H9 (cell line): ENCODE measurements at regions not wholly inside any gene's neighbourhood (a gene's known extent, or its start where the extent isn't known, plus 50 kb on each side); places are given as distances from the start of the nearest gene placed in this dataset.

ENCODE experiments used
- DNase-seq: peaks from one replicate; pipeline ENCODE4 v3.0.0-alpha.2; 2017
- H2AFZ ChIP-seq: one replicate; pipeline ENCODE4 v1.6.1; 2013; ENCODE audit warnings: mild to moderate bottlenecking, low read length, control low read depth, moderate library complexity
- H2AK5ac ChIP-seq: 2 replicates; pipeline ENCODE4 v1.6.1; 2013; ENCODE audit warnings: low read length, control low read depth, mixed read lengths; ENCODE audit not compliant: insufficient read length
- H2BK120ac ChIP-seq: one replicate; pipeline ENCODE4 v1.6.1; 2013; ENCODE audit warnings: low read depth, mild to moderate bottlenecking, low read length, control low read depth, inconsistent platforms; ENCODE audit not compliant: poor library complexity, severe bottlenecking
- H2BK12ac ChIP-seq: 2 replicates; pipeline ENCODE4 v1.6.1; 2013; ENCODE audit warnings: low read length, control low read depth, mixed read lengths, low read depth; ENCODE audit not compliant: insufficient read length
- H2BK15ac ChIP-seq: 2 replicates; pipeline ENCODE4 v1.6.1; 2013; ENCODE audit warnings: low read depth, low read length, control low read depth
- H2BK20ac ChIP-seq: one replicate; pipeline ENCODE4 v1.6.1; 2013; ENCODE audit warnings: low read depth, mild to moderate bottlenecking, low read length, control low read depth, inconsistent platforms; ENCODE audit not compliant: poor library complexity, severe bottlenecking
- H2BK5ac ChIP-seq: 2 replicates; pipeline ENCODE4 v1.6.1; 2013; ENCODE audit warnings: low read length, control low read depth, mixed read lengths; ENCODE audit not compliant: insufficient read length
- H3K14ac ChIP-seq: 2 replicates; pipeline ENCODE4 v1.6.1; 2013; ENCODE audit warnings: low read length, control low read depth; ENCODE audit not compliant: insufficient read depth
- H3K18ac ChIP-seq: 2 replicates; pipeline ENCODE4 v1.6.1; 2013; ENCODE audit warnings: low read depth, mild to moderate bottlenecking, mixed read lengths, low read length, control low read depth; ENCODE audit not compliant: insufficient read length
- H3K23ac ChIP-seq: 2 replicates; pipeline ENCODE4 v1.6.1; 2013; ENCODE audit warnings: low read length, control low read depth, mixed read lengths, low read depth; ENCODE audit not compliant: insufficient read length
- H3K23me2 ChIP-seq: 2 replicates; pipeline ENCODE4 v1.6.1; 2013; ENCODE audit warnings: low read depth, mild to moderate bottlenecking, mixed read lengths, low read length, control low read depth; ENCODE audit not compliant: insufficient read length, poor library complexity, severe bottlenecking
- H3K27ac ChIP-seq: 2 replicates; pipeline ENCODE4 v1.5.1; 2013; ENCODE audit warnings: low read length, control low read depth, mixed read lengths, low read depth; ENCODE audit not compliant: insufficient read length
- H3K27me3 ChIP-seq: 2 replicates; pipeline ENCODE4 v1.6.1; 2013; ENCODE audit warnings: low read length, control low read depth, inconsistent platforms; ENCODE audit not compliant: insufficient read depth
- H3K4ac ChIP-seq: 2 replicates; pipeline ENCODE4 v1.6.1; 2013; ENCODE audit warnings: low read depth, mild to moderate bottlenecking, control low read depth, inconsistent platforms, low read length, moderate library complexity
- H3K4me1 ChIP-seq: 2 replicates; pipeline ENCODE4 v1.6.1; 2013; ENCODE audit warnings: low read length, control low read depth, inconsistent platforms; ENCODE audit not compliant: insufficient read depth
- H3K4me2 ChIP-seq: 2 replicates; pipeline ENCODE4 v1.6.1; 2013; ENCODE audit warnings: low read length, control low read depth, mixed read lengths; ENCODE audit not compliant: insufficient read length, insufficient read depth
- H3K56ac ChIP-seq: 2 replicates; pipeline ENCODE4 v1.6.1; 2013; ENCODE audit warnings: low read depth, mild to moderate bottlenecking, mixed read lengths, low read length, control low read depth; ENCODE audit not compliant: insufficient read length
- H3K79me1 ChIP-seq: 2 replicates; pipeline ENCODE4 v1.6.1; 2013; ENCODE audit warnings: low read depth, mild to moderate bottlenecking, moderate library complexity, low read length, control low read depth, inconsistent platforms; ENCODE audit not compliant: insufficient read depth, poor library complexity, severe bottlenecking
- H3K79me2 ChIP-seq: 2 replicates; pipeline ENCODE4 v1.6.1; 2013; ENCODE audit warnings: low read length, control low read depth, inconsistent platforms; ENCODE audit not compliant: insufficient read depth
- H3K9ac ChIP-seq: 2 replicates; pipeline ENCODE4 v1.6.1; 2013; ENCODE audit warnings: low read length, control low read depth, mixed read lengths; ENCODE audit not compliant: insufficient read length; ENCODE audit errors: extremely low read depth
- H3K9me3 ChIP-seq: one replicate; pipeline ENCODE4 v1.6.1; 2013; ENCODE audit warnings: low read depth, low read length, inconsistent platforms; ENCODE audit not compliant: control insufficient read depth
- H3T11ph ChIP-seq: one replicate; pipeline ENCODE4 v1.6.1; 2013; ENCODE audit warnings: mild to moderate bottlenecking, low read length, control low read depth, inconsistent platforms
- H4K20me1 ChIP-seq: one replicate; pipeline ENCODE4 v1.6.1; 2013; ENCODE audit not compliant: control insufficient read depth, insufficient read length, insufficient read depth
- H4K5ac ChIP-seq: 2 replicates; pipeline ENCODE4 v1.6.1; 2013; ENCODE audit warnings: low read depth, mild to moderate bottlenecking, mixed read lengths, low read length, control low read depth; ENCODE audit not compliant: insufficient read length
- H4K8ac ChIP-seq: replicated peaks from 2 replicates; pipeline ENCODE4 v1.6.1; 2013; ENCODE audit warnings: low read length, control low read depth, mixed read lengths, low read depth; ENCODE audit not compliant: insufficient read length
- H4K91ac ChIP-seq: 2 replicates; pipeline ENCODE4 v1.6.1; 2013; ENCODE audit warnings: low read depth, mild to moderate bottlenecking, moderate library complexity, mixed read lengths, low read length, control low read depth; ENCODE audit not compliant: insufficient read length
- H3K27ac Mint-ChIP-seq, 3 experiments: 2 replicates in 2 of 3; 3 replicates in 1 of 3; pipeline ENCODE4 v1.8.0; 2020 to 2021; ENCODE audit warnings: mixed read lengths in 3 of 3, mild to moderate bottlenecking in 1 of 3, moderate library complexity in 1 of 3
- H3K27me3 Mint-ChIP-seq: 2 replicates; pipeline ENCODE4 v1.8.0; 2021; ENCODE audit warnings: low read depth, mild to moderate bottlenecking, moderate library complexity, mixed read lengths
- H3K36me3 Mint-ChIP-seq, 3 experiments: 2 replicates in 2 of 3; 3 replicates in 1 of 3; pipeline ENCODE4 v1.8.0; 2020 to 2021; ENCODE audit warnings: low read depth in 3 of 3, mixed read lengths in 3 of 3; ENCODE audit not compliant: insufficient read depth in 1 of 3
- H3K4me1 Mint-ChIP-seq, 2 experiments: 2 replicates each; pipeline ENCODE4 v1.8.0; 2020; ENCODE audit warnings: mixed read lengths in 2 of 2
- H3K4me3 Mint-ChIP-seq, 2 experiments: 2 replicates in 1 of 2; 3 replicates in 1 of 2; pipeline ENCODE4 v1.8.0; 2020 to 2021; ENCODE audit warnings: mild to moderate bottlenecking in 2 of 2, mixed read lengths in 2 of 2, moderate library complexity in 1 of 2
- H3K9me3 Mint-ChIP-seq, 2 experiments: 2 replicates in 1 of 2; 3 replicates in 1 of 2; pipeline ENCODE4 v1.8.0; 2020; ENCODE audit warnings: mild to moderate bottlenecking in 2 of 2, mixed read lengths in 2 of 2, moderate library complexity in 1 of 2
- CTCF ChIP-seq: fragments of 200-600 bp; sonication (generic); conservative IDR thresholded peaks from 3 replicates; pipeline ENCODE4 v1.8.0; 2021; ENCODE audit warnings: antibody characterized with exemption, mild to moderate bottlenecking
- WGBS: extraction: QIAGEN DNeasy Blood & Tissue Kit; methylation state at CpG from one replicate; pipeline ENCODE4 v1.1.7; 2013; ENCODE audit warnings: missing lambda C conversion rate, low lambda C conversion rate, mixed read lengths; ENCODE audit not compliant: insufficient read length; ENCODE audit errors: extremely low coverage; 5-methylcytosine and 5-hydroxymethylcytosine counted together

DNA sequence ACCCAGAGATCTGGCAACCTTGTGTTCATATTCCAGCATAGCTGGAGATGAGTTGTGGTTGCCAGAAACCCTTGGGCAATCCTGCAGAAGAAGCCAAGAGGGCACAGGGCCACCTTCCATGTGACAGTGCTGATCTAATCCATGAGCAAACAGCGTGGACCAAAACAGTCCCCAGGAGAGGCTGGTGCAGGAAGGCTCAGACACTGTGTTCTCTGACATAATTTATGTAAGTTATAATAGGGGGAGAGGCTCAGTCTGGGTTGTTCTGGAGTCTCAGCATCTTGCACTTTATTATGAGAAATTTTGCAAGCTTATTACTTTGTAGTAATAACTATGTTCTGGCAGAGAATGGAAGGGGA lies 273.9 kb downstream of the HAPSTR1 start:
- Histone ChIP-seq H3K56ac (no peak overlapping the region), H3K27me3 (no peaks in the 10 kb centered on the region), H3K79me1 (no peaks in the 10 kb centered on the region), H3T11ph (no peak overlapping the region), H4K20me1 (no peaks in the 10 kb centered on the region), H3K23ac (no peak overlapping the region), H2BK15ac (no peak overlapping the region), H3K79me2 (no peaks in the 10 kb centered on the region), H3K4me2 (no peak overlapping the region), H4K91ac (no peak overlapping the region), H3K4me1 (no peaks in the 10 kb centered on the region), H2BK5ac (no peak overlapping the region), H3K9me3 (no peaks in the 10 kb centered on the region), H4K8ac (no peak overlapping the region), H3K4ac (no peak overlapping the region), H2AK5ac (no peak overlapping the region), H3K9ac (no peak overlapping the region), H4K5ac (no peak overlapping the region), H2BK20ac (no peak overlapping the region), H3K18ac (no peak overlapping the region), H2BK120ac (no peak overlapping the region), H3K23me2 (no peaks in the 10 kb centered on the region), H2AFZ (no peak overlapping the region), H3K27ac (no peak overlapping the region), H2BK12ac (no peak overlapping the region), H3K14ac (no peak overlapping the region)
- peaks cover 2% of the 10 kb centered on the region for H3K27me3 Mint-ChIP-seq
- no peak overlapping the region for H3K27ac Mint-ChIP-seq
- H3K9me3 Mint-ChIP-seq, result no peaks in the 10 kb centered on the region
- no peak overlapping the region for H3K4me3 Mint-ChIP-seq
- H3K36me3 Mint-ChIP-seq, result no peaks in the 10 kb centered on the region
- DNase-seq, result no peak
- TF ChIP-seq CTCF, result no peak
- no CpG with 5 or more reads among the region's 1 CpG for WGBS
- peaks cover 7 to 8% of the 10 kb centered on the region in 2 experiments for H3K4me1 Mint-ChIP-seq
